GM21576 (cell line): ENCODE measurements at regions not wholly inside any gene's neighbourhood (a gene's known extent, or its start where the extent isn't known, plus 50 kb on each side); places are given as distances from the start of the nearest gene placed in this dataset.

Source experiments
- ATAC-seq: cut with Tn5 transposase; IDR thresholded peaks from one replicate; pipeline ENCODE4 v1.9.1; 2021; ENCODE audit warnings: mild to moderate bottlenecking, moderate library complexity; ENCODE audit not compliant: unreplicated experiment

DNA sequence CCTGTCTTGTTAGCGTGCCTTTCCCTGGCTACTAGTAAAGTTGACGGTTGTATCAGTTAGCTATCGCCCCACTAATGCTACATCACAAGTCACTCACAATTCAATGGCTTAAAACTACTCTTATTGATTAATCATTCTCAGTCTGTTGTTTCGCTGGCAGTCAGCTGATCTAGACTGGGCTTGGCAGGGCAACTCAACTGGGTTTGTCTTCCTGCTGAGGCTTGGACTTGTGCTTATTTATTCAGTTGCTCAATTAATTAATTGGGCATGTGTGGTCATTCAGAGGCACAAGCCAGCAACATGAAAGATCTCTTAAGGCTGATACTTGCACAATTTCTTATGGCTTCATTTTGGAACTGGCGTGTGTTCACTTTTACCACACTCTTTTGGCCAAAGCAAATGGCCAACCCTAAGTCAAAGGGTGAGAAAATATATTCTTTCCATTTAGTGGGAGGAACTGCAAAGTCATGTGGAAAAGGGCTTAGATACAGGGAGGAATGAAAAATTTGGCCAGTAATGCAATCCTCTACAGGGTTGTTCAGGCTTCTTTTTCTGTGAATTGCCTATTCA is 333.5 kb downstream of the GPR37 start:
- no peak for ATAC-seq

DNA sequence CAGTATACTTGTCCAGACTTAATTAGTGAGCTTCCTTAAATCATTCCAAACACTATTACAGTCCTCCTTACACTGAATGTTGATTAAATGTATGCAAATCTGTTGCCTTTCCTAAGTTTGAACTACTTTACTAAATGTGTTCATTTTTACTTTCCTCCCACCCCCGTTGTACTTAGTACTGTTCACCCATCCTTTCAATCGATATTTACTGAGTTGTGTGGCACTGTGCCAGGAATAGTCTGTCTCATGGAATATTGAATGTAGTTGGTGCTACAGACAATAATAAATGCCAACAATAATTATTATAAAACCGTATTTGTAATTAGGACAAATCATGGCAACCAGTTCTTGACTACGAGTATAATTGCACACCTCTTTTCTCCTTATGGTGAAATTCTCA is 335.7 kb downstream of the GPR37 start:
- ATAC-seq, result no peak

DNA sequence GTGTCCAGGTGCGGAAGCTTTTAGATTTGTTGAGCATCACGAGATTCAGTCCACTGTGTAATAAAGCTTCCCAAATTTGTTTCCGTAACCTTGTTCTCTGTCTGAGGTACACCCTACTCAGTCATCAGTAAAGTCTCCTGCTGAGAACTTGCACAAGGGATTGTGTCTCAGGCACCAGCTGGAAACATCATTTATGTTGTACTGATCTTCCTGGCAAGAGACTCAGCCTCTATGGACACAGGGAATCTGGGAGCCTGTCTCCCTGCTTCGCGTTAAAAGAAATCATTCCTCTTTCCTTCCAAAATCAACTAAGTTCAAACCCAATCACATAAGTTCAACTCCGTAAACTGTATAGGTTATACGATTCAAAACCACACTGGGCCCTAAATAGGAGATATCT is 336.8 kb downstream of the GPR37 start:
- no peak for ATAC-seq

- ATAC-seq, result no peak
Observed at GRCh38 chr7:124426621-124427020, 339.0 kb downstream of the GPR37 start.

DNA sequence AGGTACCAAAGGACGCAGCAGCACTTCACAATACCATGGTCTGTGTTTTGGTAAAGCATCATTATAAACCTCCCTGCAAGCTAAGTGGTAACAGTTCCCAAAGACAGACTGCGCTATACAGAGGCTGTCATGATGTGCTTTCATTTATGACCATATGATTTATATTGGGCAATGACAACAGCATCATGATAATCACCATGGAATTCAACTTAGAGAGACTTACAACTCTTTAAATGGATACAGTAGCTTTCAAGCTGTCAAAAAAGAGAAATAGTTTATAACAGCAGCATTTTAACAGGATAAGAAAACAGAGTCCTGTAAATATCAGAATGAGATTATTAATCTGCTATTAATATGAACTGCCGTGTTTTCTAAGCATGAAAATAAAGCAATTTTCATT is 341.7 kb downstream of the GPR37 start:
- no peak for ATAC-seq

DNA sequence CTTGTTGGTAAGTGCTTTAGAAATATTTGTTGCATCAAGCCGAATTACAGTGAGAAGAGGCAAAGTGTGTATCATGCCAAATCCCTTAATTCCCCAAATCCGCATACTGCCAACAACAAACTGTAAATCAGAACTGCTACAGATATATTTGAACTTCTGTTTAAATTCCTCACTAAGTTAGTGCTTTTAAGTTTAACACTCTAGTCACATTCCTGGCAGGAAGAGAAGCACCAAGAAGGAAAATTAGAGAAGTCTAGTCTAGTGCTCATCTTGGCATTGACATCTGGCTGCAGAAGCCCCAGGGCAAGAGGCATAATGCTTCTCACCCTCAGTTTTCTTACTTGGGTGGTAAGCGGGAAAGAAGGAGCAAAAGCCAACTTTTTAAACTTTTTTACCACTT is 343.5 kb downstream of the GPR37 start:
- ATAC-seq, result no peak

DNA sequence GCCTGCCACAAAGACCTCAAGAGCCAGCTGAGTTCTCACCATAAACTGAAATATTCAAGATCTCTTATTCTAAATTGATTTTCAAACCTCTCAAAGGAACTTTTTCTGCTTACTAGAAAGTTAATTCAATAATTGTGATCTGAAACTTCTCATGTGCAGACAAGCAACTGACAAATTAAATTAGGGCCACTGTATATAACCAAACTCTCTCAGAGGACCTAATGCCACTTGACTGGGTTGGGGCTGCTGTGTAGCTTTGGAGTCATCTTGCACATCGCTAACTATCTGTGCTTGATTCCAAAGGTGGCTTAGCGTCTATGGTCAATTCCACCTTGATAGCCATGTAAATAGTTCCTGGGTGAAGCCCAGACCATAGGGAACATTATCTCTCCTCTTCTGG is 345.2 kb downstream of the GPR37 start:
- ATAC-seq, result no peak

GRCh38 chr7:124413029-124413428 is 352.6 kb downstream of the GPR37 start:
- no peak for ATAC-seq

GRCh38 chr7:124412531-124412930 is 353.1 kb downstream of the GPR37 start:
- ATAC-seq, result no peak

- no peak for ATAC-seq
Observed at GRCh38 chr7:124411796-124412195, 353.8 kb downstream of the GPR37 start.

DNA sequence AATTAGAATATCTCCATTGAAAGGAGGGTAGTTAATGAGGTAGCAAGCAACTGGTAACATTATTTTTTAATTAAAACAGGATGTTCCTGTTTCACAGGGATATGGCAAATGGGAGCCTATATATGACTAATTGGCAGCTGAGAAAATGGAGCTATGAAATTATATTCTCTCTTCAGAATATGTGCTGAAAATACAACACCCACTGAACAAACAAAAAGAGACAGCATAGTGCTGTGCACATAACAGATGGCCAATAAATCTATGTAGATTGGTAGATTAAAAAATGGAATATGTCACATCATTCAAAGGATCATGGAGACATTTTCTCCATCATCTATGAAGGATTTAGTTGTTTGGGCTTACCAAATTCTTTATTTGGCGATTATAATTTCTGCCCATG is 362.0 kb downstream of the GPR37 start:
- no peak for ATAC-seq

- ATAC-seq, result no peak
Observed at GRCh38 chr7:124403112-124403511, 362.5 kb downstream of the GPR37 start.

GRCh38 chr7:124399941-124400340 is 365.7 kb downstream of the GPR37 start:
- ATAC-seq, result no peak

DNA sequence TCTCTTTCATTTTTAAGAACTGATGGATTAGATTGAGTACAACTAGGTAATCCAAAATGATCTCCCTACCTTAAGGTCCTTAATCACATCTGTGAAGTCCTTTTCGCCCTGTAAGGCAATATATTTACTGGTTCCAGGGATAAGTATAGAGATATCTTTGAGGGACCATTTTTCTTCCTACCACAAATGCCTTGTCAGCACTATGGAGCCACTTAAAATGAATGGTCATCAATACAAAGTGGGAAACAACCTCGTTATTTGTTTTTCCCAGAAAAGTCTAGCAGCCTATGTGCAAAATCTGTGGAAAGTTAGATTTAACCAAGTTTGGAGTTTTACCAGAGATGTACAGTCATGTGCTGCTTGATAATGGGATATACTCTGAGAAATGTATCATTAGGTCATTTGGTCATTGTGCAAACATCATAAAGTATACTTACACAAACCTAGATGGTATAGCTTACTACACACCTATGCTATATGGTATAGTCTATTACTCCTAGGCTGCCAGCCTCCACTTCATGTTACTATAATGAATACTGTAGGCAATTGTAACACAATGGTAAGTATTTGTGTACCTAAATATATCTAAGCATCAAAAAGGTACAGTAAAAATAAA is 366.2 kb upstream of the TMEM229A start:
- ATAC-seq, result no peak

DNA sequence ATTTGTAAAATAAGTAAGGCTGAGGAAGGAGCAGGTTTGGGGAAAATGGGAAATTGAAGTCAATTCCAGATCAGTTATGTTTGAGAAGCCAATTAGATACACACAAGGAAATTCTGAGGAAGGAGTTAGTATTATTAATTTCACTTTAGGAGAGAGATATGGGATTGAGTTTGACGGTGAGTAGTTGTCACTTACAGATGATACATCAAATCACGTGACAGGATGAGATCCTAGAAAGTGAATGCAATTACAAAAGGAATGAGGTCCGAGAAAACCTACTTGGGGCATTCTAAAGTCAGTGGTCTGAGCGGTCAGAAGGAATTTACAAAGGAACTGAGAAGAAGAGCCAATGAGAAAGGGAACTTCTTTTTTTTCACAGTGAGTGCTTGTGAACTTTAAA is 364.3 kb upstream of the TMEM229A start:
- ATAC-seq, result no peak

- no peak for ATAC-seq
Observed at GRCh38 chr7:124390301-124390700, 357.4 kb upstream of the TMEM229A start.

DNA sequence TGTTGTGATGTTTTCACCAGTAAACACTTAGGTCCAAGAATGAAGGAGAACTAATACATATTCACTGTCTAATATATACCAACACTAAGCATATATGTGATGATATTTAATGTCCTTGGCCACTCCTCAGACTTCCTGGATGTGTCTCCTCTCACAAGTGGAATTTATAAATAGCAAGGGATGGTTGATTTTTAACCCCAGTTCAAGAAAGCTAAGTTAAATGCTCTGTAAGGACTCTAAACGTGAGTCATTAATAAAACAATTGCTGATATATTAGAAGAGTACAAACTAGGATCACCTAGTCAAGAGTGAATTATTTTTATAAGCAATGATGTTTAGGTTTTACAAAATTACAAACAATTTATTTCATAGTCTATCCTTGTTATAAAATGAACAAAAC is 355.9 kb upstream of the TMEM229A start:
- ATAC-seq, result no peak

DNA sequence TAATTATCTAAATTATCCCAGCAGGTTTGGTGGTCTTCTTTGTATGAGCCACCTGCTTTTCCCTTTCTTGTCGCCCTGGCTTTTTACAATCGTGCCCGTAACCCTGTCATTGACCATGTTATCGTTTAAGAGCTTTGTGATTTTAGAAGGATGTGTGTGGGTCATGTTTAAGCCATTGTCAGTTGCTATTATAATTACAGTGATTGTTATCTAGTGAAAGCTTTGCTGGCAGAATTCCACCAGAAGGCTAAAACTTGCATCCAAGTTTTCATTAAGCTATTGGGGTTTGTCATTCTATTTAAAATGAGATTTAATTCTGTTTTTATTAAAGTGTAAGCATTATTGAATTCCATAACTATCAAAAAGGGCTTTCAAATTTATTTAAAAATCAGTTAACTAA is 354.2 kb upstream of the TMEM229A start:
- ATAC-seq, result no peak

DNA sequence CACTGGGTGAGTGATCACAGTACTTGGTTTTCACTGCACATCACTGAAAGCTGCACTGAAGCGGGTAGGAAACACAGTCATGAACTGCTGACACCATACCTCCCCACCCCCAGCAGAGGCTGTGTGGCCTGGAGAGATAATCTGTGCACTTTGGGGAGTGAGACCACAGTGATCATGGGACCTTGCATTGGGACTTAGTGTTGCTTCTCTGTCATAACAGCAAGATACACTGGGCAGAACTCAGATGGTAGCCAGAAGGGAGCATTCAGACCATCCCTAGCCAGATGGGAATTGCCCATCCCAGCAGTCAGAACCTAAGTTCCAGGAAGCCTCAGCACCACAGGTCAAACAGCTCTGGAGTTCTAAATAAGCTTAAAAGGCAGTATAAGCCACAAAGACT is 346.4 kb upstream of the TMEM229A start:
- no peak for ATAC-seq

DNA sequence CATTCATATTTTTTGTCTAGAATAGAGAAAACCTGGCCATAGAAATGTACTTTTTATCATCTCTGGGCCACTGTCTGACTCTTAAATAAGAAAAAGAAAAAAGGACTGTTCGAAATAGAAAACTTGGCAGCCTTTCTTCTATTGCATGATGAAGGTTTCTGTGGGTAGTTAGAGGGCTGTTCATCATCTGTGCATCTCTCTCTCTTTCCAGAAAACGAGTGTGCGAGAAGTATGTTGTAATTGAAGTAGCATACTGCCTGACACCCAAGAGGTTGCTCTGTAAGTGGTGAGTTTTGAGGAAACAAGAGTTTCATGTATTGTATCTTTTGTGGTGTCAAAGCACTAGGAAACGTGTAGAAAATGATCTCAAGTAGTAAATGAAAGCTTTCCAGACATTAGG is 343.2 kb upstream of the TMEM229A start:
- ATAC-seq, result no peak

GRCh38 chr7:124375391-124375790 is 342.5 kb upstream of the TMEM229A start:
- no peak for ATAC-seq

DNA sequence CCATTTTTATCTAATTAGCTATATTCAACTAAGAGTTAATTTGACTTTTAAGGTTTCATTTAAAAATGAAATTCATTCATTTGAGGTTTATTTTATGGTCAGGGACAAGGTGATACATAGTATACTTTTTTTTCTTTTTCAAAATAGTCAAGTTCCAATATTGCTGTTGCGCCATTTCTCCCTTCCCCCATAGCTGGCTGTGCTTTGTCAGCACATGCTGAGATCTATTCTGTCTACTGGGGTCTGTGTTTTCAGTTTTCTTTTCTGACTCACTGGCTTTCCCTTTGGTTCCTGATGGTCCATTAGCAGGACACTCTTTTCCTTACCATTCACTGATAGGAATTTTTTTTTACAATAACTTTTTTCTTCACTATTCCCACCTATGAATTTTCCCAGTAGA is 336.4 kb upstream of the TMEM229A start:
- ATAC-seq, result no peak

- ATAC-seq, result no peak
Observed at GRCh38 chr7:124366118-124366517, 333.3 kb upstream of the TMEM229A start.
